Activated T-cell treated with anti-CD3 and anti-CD28 coated beads, Interleukin-2, amount 50 U/mL, for 24 hours (primary cell): ENCODE measurements at regions not wholly inside any gene's neighbourhood (a gene's known extent, or its start where the extent isn't known, plus 50 kb on each side); places are given as distances from the start of the nearest gene placed in this dataset.

Source experiments
- DNase-seq: peaks from one replicate; pipeline ENCODE4 v3.0.0-alpha.2; 2020
- H3K27ac Mint-ChIP-seq: 2 replicates; pipeline ENCODE4 v1.8.0; 2020; ENCODE audit warnings: mild to moderate bottlenecking, mixed read lengths
- H3K27me3 Mint-ChIP-seq: 2 replicates; pipeline ENCODE4 v1.8.0; 2020; ENCODE audit warnings: mixed read lengths
- H3K36me3 Mint-ChIP-seq: 2 replicates; pipeline ENCODE4 v1.8.0; 2020; ENCODE audit warnings: low read depth, mixed read lengths
- H3K4me1 Mint-ChIP-seq: 2 replicates; pipeline ENCODE4 v1.8.0; 2020; ENCODE audit warnings: low read depth, mixed read lengths
- H3K4me3 Mint-ChIP-seq: 2 replicates; pipeline ENCODE4 v1.8.0; 2020; ENCODE audit warnings: mild to moderate bottlenecking, moderate library complexity, mixed read lengths
- H3K9me3 Mint-ChIP-seq: 2 replicates; pipeline ENCODE4 v1.8.0; 2020; ENCODE audit warnings: mixed read lengths

DNA sequence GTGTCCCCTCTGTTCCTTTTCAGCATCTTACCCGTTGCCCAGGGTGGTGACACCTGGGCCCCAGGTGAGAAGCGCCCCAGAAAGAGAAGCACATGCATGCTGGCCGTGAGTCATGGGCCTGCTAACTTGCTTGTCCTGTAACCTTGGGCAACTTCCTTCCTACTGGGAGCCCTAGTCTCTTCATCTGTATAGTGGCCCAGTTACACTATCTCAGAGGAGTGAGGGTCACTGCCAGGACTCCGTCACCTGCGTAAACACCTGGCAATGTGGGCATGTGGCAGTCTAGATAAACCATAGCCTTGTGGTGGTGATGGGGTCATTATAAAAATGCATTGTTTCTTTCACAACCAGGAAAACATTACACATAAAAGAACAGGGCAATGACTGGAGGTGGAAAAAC, 125.2 kb downstream of the SLC25A47 start:
- H3K36me3 Mint-ChIP-seq: no peaks in the 10 kb centered on the region
- H3K27ac Mint-ChIP-seq: no peak overlapping the region
- DNase-seq: no peak
- H3K27me3 Mint-ChIP-seq: no peaks in the 10 kb centered on the region
- peaks cover 11% of the 10 kb centered on the region for H3K4me1 Mint-ChIP-seq
- H3K4me3 Mint-ChIP-seq: no peak overlapping the region
- H3K9me3 Mint-ChIP-seq: no peaks in the 10 kb centered on the region

DNA sequence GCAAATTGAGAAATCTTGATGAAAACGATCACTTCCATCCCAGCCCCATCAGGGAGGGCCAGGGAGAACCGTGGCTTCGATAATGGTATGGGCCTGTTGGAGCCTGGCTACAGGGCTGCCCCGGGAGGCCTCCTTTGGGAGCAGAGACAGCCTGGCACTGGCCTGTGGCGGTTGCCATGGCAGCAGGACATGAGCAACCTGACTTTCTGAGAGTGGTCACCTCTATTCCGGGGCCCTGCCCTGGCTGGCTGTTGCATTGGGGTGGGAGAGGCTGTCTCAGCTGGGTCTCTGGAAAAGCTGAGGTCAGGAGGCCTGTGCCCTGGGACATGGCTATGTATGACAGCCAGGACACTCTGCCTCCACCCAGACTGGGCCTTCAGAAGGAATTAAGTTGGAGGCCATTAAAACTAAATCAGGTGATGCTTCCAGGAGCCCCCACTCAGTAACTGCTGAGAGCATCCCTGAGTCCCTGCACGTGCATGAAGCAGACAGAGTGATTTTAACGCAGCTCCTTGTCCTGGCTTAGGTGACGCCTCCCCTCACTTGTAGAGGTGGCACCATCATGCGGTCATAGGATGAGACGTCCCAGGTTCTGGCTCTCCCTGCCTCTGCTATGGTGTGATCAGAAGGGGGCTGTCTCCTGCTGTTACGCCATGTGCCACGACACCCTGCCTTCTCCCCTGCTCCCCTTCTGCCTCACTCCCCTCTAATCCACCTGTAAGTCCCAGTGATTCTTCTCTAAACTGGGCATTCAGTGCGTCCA, 126.3 kb downstream of the SLC25A47 start:
- DNase-seq: no peak
- Mint-ChIP-seq H3K4me3 (no peak overlapping the region), H3K36me3 (no peaks in the 10 kb centered on the region), H3K9me3 (no peaks in the 10 kb centered on the region), H3K4me1 (peaks cover 11% of the 10 kb centered on the region), H3K27me3 (no peaks in the 10 kb centered on the region), H3K27ac (no peak overlapping the region)

DNA sequence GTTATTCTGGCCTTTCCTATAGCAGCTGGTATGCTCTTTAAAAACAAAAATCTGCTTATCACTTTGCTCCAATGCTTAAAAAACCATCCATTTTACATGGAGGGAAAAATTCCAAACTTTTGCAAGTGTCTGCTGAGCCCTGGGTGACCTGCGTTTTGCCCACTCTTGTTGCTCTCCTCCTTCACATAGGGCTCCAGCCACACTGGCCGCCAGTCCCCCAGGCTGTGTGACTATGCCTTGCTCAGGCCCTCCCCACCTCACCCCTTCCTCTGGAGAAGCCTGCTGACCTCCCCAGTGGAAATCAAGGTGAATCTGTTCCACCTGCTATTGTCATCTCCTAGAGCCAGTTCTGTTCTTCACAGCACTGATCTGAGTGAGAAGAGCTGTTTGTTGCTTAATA, 126.9 kb downstream of the SLC25A47 start:
- H3K4me1 Mint-ChIP-seq: peaks cover 11% of the 10 kb centered on the region
- H3K27me3 Mint-ChIP-seq: no peaks in the 10 kb centered on the region
- H3K9me3 Mint-ChIP-seq: no peaks in the 10 kb centered on the region
- H3K4me3 Mint-ChIP-seq: no peak overlapping the region
- DNase-seq: no peak
- no peak overlapping the region for H3K27ac Mint-ChIP-seq
- no peaks in the 10 kb centered on the region for H3K36me3 Mint-ChIP-seq

DNA sequence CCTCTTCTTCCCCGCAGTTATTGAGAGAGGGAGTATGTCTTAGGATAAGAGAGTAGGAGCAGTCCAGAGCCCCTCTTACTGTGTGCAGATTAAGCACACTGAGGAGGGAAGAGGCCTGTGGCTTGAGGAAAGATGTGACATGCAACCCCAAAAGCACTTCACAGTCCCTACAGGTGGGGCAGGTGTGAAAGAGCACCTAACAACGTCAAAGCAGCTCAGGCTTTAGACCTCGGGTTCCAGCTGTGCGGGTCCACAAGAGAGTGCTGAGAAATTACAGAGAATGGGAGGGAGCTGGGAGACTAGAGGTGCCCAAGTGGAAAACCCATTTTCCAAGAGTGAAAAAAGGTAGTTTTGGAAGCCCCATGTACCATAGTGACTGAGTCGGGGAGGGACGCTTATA, 127.6 kb downstream of the SLC25A47 start:
- H3K9me3 Mint-ChIP-seq: no peaks in the 10 kb centered on the region
- no peaks in the 10 kb centered on the region for H3K27me3 Mint-ChIP-seq
- H3K4me1 Mint-ChIP-seq: peaks cover 11% of the 10 kb centered on the region
- no peaks in the 10 kb centered on the region for H3K36me3 Mint-ChIP-seq
- H3K27ac Mint-ChIP-seq: no peak overlapping the region
- DNase-seq: no peak
- no peak overlapping the region for H3K4me3 Mint-ChIP-seq

DNA sequence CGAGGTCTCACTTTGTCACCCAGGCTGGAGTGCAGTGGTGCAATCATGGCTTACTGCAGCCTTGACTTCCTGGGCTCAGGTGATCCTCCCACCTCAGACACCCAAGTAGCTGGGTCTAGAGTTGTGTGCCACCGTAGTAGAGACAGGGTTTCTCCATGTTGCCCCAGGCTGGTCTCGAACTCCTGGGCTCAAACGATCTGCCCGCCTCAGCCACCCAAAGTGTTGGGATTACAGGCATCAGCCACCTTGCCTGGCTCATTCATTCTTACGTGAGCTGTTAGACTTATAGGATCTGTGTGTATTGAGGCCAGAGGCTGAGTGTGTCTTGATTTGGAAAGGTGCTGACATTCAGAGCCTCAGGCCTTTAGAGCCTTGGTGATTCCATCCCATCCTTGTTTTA, 128.1 kb downstream of the SLC25A47 start:
- no peak overlapping the region for H3K27ac Mint-ChIP-seq
- no peaks in the 10 kb centered on the region for H3K36me3 Mint-ChIP-seq
- peaks cover 11% of the 10 kb centered on the region for H3K4me1 Mint-ChIP-seq
- no peak for DNase-seq
- H3K27me3 Mint-ChIP-seq: no peaks in the 10 kb centered on the region
- no peaks in the 10 kb centered on the region for H3K9me3 Mint-ChIP-seq
- H3K4me3 Mint-ChIP-seq: no peak overlapping the region

DNA sequence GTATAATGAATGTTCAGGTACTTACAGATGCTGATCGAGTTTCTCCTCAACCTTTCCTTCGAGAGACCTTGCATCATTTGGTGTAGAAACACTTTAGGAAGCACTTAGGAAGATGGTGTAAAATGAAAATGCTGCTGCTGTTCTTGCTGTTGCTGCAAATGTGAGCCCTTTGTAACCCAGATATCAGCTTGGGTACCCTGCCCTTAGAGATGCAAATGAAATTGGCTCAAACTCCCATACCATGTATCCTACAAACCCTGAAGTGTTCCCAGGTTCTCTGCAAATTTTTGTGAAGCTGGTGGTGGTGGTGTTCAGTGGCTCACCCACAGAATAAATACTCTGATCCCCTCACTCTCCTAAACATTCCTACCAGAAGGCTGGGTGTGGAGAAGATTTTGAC, 130.8 kb downstream of the SLC25A47 start:
- Mint-ChIP-seq H3K36me3 (no peaks in the 10 kb centered on the region), H3K27ac (no peak overlapping the region), H3K9me3 (no peaks in the 10 kb centered on the region), H3K4me3 (no peak overlapping the region), H3K27me3 (no peaks in the 10 kb centered on the region), H3K4me1 (no peaks in the 10 kb centered on the region)
- no peak for DNase-seq

DNA sequence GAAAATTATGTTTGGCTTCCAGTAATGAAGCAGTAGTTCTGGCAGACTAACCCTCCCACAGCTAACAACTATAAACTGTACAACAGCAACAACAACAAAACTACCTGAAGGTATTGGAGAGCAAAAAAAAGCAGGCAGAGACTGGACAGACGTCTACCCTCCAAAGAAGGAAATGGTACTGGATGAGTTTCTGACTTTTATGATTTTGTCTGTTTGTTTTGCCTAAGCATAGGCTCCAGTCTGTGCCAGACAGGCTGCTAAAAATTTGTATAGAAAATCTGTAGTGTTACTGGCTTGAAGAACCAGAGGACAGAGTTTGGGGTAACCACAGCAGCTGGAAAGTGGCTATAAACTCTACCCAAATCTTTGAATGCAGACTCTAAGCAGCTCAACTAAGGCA, 131.3 kb downstream of the SLC25A47 start:
- Mint-ChIP-seq H3K36me3 (no peaks in the 10 kb centered on the region), H3K4me1 (no peaks in the 10 kb centered on the region), H3K9me3 (no peaks in the 10 kb centered on the region), H3K4me3 (no peak overlapping the region), H3K27ac (no peak overlapping the region), H3K27me3 (no peaks in the 10 kb centered on the region)
- no peak for DNase-seq

DNA sequence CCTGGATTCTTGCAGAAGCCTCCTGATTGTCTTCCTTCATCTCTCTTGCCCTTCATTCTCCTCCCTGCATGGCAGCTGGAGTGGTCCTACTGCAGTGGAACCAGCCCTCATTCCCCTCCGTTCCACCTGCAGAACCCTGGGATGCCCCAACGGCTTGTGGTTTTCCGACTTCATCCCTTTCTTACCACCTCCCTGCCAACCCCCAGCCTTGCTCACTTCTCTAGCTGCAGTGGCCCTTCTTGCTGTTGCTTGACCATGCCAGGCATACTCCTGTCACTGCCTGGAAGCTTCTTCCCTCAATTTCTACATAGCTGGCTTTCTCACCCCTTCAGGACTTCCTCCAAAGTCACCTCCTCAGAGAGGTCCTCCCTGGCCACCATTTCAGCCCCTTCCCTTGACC, 123.3 kb downstream of the BEGAIN start:
- Mint-ChIP-seq H3K4me3 (no peak overlapping the region), H3K9me3 (no peaks in the 10 kb centered on the region), H3K27ac (no peak overlapping the region)

DNA sequence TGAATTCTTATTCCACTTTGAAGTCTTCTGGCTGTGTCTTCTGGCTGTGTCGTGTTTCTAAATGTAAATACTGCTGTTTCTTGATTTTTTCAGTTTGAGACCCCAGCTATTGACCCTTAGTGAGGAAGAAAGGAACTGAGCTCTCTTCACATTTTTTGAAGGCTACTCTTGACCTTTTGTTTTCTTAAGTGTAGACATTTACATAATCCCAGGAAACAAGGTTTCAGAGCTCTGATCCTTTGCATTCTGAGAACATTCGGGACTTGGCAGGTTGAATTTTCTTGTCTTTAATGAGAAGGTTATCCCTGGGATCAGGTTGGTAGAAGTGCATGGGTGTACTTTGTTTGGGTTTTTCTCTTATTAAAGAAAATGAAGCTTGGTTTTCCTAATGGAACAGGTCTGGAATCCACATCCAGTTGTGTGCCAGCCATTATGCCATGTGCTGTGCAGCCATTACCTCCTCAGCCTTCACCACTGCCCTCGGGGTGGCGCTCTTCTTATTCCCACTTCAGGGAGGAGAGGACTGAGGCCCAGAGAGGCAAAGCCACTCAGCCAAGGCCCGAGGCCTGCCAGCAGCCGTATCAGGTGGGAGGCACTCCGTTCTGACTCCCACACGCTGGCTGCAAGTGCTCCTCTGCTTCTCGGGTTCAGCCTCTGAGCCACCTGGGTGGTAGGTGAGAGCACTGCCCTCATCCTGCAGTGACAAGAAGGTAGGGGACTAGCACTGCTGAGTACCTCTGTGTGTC, 120.9 kb downstream of the BEGAIN start:
- H3K4me3 Mint-ChIP-seq: no peak overlapping the region
- H3K9me3 Mint-ChIP-seq: no peaks in the 10 kb centered on the region
- H3K36me3 Mint-ChIP-seq: peaks cover 7% of the 10 kb centered on the region
- DNase-seq: no peak
- H3K4me1 Mint-ChIP-seq: peaks cover 8% of the 10 kb centered on the region
- no peak overlapping the region for H3K27ac Mint-ChIP-seq
- no peaks in the 10 kb centered on the region for H3K27me3 Mint-ChIP-seq

More for the DNA sequence above, 123.3 kb downstream of the BEGAIN start:
- Mint-ChIP-seq H3K36me3 (peaks cover 3% of the 10 kb centered on the region), H3K27me3 (no peaks in the 10 kb centered on the region), H3K4me1 (no peaks in the 10 kb centered on the region)
- no peak for DNase-seq

DNA sequence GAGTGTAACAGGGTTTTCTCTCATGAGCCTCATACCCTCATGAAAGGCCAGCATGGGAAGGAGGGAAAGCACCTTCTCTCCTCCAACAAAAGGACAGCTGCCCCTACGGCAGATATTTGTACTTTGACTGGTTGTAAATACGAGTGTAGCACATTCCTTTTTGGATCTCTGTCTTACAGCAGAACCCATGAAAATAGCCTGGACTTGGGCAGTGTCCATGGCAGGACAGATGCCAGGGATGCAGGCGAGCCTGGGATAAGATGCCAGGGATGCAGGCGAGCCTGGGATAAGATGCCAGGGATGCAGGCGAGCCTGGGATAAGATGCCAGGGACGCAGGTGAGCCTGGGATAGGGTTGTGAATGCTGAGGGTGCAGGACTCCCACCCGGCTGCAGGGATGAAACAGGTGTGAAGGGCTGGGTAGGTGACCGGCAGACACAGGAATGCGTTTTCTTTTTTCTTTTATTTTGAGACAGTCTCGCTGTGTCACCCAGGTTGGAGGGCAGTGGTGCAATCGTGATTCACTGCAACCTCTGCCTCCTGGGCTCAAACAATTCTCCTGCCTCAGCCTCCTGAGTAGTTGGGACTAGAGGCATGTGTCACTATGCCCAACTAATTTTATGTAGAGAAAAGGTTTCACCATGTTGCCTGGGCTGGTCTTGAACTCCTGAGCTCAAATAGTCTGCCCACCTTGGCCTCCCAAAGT, 120.0 kb downstream of the BEGAIN start:
- Mint-ChIP-seq H3K27ac (no peak overlapping the region), H3K9me3 (no peaks in the 10 kb centered on the region), H3K36me3 (peaks cover 7% of the 10 kb centered on the region), H3K27me3 (no peaks in the 10 kb centered on the region), H3K4me3 (no peak overlapping the region), H3K4me1 (peaks cover 8% of the 10 kb centered on the region)
- DNase-seq: no peak

DNA sequence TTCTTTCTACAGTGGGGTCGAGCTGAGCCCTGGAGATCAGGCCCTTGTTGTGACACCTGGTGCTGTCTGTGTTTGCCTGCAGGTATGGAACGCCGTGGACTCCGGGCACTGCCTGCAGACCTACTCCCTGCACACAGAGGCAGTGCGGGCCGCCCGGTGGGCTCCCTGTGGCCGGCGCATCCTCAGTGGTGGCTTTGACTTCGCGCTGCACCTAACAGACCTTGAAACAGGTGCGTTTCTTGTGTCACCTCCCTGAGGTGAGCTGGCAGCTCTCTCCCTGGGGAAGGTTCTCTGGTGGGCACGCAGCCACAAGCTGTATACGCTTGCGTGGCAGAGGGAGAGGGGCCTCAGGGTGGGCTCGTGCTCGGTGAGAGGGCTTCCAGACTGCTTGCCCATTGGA, 119.3 kb downstream of the BEGAIN start:
- Mint-ChIP-seq H3K27ac (no peak overlapping the region), H3K4me1 (peaks cover 8% of the 10 kb centered on the region), H3K36me3 (peaks cover 7% of the 10 kb centered on the region), H3K9me3 (no peaks in the 10 kb centered on the region), H3K27me3 (no peaks in the 10 kb centered on the region), H3K4me3 (no peak overlapping the region)
- DNase-seq: no peak

DNA sequence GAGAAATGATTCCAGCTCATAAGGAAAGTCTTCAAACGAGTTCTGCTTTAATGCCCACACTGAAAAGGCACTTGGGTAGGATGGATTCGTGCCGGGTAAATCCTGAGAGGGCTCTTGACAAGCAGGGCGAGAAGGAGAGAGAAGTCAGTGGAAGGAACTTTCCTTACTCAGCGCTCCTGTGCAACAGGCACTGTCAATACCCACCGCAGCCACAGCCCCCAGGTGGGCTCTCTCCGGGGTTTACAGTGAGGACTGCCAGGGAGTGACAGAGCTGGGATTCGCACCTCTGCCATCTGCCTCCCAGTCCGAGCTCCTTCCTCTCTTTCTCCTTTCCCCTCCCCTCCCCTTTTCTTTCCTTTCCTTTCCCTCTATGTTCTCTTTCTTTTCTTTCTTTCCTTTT, 118.7 kb downstream of the BEGAIN start:
- no peak overlapping the region for H3K4me3 Mint-ChIP-seq

DNA sequence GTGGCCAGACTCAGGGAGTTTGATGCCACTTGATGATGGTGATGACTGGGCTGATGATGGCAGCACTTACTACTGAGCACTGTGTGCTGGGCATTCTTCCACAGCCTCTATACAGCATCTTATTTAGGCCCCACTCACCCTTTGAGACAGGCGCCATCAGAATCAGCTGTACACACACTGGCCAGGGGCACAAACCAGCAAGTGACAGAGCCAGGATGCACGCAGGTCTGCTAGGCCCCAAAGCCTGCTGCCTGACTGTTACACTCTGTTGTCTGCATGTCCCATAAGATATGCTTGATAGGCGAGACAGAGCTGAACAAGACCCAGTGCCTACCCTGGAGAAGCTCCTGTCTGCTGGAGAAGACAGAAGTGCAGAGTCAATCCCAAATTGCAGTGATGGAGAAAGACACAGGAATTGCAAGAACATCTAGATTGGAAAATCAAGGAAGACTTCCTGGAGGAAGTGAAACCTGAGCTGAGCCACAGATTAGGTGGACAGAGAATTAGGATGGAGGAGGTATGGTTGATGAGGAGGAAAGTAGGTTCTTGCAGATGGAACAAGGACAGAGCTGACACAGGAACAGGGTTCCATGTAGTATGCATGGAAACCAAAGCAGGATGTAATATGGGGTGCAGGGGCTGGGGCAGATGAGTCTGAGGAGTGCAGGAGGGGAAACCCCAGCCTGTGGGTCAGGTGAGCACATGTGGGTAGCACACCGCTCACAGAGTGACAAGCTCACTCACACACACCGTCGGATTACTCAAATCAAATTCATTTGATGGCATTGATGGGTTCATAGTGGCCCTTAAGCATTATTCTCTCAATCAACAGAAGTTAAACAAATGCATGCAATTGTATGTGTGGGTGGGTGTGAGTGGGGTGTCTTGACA, 117.3 kb downstream of the BEGAIN start:
- peaks cover 8% of the 10 kb centered on the region for H3K4me1 Mint-ChIP-seq
- no peak overlapping the region for H3K27ac Mint-ChIP-seq
- no peaks in the 10 kb centered on the region for H3K27me3 Mint-ChIP-seq
- no peak overlapping the region for H3K4me3 Mint-ChIP-seq
- peaks cover 7% of the 10 kb centered on the region for H3K36me3 Mint-ChIP-seq
- DNase-seq: no peak
- no peaks in the 10 kb centered on the region for H3K9me3 Mint-ChIP-seq

More for the DNA sequence above, 118.7 kb downstream of the BEGAIN start:
- Mint-ChIP-seq H3K9me3 (no peaks in the 10 kb centered on the region), H3K27me3 (no peaks in the 10 kb centered on the region), H3K27ac (no peak overlapping the region), H3K4me1 (peaks cover 8% of the 10 kb centered on the region), H3K36me3 (peaks cover 7% of the 10 kb centered on the region)
- no peak for DNase-seq

DNA sequence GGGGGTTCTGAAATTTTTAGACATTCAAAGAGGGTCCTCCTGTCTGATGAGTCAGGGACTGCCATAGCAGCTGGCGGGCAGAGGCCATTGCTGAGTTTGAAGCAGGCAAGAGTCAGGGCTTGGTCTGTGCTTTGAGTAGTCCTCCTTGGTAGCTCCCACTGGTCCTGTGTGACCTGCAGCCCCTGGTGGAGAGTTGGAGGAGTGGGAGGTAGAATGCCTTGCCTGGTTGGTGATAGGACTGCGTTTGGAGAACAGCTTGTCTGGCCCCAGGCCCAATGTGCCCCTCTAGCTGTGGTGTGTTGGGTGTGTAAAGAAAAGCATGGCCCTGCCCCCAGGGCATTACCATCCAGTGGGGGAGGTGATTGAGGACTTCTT, 116.7 kb downstream of the BEGAIN start:
- no peak for DNase-seq
- Mint-ChIP-seq H3K4me1 (peaks cover 8% of the 10 kb centered on the region), H3K36me3 (peaks cover 7% of the 10 kb centered on the region), H3K4me3 (no peak overlapping the region), H3K27ac (no peak overlapping the region), H3K27me3 (no peaks in the 10 kb centered on the region), H3K9me3 (no peaks in the 10 kb centered on the region)
